Stimulated activated CD4-positive, alpha-beta T cell treated with anti-CD3 and anti-CD28 coated beads, Interleukin-15, amount 100 ng/mL, for 24 hours (primary cell): ENCODE measurements at regions not wholly inside any gene's neighbourhood (a gene's known extent, or its start where the extent isn't known, plus 50 kb on each side); places are given as distances from the start of the nearest gene placed in this dataset.
A peak's percentile ranks its signal among the peaks of the same experiment; 100 is the strongest.

Source experiments
- DNase-seq: peaks from one replicate; pipeline ENCODE4 v3.0.0-alpha.2; 2020

GRCh38 chr12:30874455-30875321 is 51.9 kb upstream of the TSPAN11 start:
- no peak for DNase-seq

- no peak for DNase-seq
These were observed 55.9 kb upstream of the TSPAN11 start for GRCh38 chr12:30870491-30871265.

DNA sequence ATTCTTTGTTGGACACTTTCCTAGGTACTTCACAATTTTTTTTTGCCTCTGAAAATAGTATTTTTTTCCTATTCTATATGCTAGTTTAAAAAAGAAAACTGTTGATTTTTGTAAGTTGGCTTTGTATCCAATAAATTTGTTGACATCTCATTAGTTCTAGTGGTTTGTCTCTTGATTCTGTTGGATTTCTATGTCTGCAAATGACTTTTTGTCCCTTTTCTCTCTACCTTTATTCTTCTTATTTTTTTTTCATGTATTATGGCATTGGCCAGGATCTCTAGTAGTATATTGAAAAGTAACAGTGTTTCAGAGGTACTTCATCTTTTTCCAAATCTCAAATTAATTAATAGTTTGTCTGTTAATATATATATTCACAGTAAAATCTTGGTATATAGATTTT is 59.1 kb upstream of the TSPAN11 start:
- no peak for DNase-seq

DNA sequence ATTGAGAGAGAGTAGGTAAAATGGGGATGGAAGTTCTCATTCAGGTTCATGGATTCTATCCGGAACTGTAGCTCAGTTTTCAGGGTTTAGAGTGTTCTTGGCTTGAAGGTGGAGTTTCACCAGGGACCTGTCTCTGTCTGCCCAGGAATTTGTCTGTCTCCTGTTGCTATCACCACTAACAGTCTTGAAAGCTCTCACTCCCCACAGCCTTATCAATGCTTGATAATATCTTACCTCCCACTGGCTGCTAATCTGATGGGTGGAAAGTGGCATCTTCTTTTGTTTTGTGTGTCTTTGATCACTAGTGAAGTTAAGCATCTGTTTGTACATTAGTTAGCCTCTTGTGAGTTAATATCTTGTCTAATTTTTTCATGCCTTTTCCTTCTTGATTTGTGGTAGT is 60.3 kb upstream of the TSPAN11 start:
- no peak for DNase-seq

- no peak for DNase-seq
These were observed 62.7 kb upstream of the TSPAN11 start for GRCh38 chr12:30863839-30864238.

DNA sequence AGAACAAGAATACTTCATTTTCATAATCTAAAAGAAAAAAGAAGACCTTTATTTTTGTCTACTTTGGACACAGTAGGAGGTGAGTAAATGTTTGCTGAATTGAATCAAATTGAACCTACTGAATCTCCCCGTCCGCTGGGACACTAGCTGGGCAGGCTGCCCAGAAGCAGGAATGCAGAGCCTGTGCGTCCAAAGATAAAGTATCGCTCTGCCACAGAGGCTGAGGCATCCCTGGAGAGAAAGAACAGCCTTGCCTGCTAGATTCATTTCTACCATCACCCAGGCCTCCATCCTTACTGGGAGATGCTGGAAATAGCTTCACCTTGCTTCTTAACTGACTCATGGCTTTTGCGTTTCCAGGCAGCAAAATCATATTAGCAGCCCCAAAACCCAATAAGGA is 64.1 kb upstream of the TSPAN11 start:
- DNase-seq, result no peak

- DNase-seq, result no peak
These were observed 67.3 kb upstream of the TSPAN11 start for GRCh38 chr12:30859226-30859625.

GRCh38 chr12:30858471-30858870 is 68.1 kb upstream of the TSPAN11 start:
- no peak for DNase-seq

DNA sequence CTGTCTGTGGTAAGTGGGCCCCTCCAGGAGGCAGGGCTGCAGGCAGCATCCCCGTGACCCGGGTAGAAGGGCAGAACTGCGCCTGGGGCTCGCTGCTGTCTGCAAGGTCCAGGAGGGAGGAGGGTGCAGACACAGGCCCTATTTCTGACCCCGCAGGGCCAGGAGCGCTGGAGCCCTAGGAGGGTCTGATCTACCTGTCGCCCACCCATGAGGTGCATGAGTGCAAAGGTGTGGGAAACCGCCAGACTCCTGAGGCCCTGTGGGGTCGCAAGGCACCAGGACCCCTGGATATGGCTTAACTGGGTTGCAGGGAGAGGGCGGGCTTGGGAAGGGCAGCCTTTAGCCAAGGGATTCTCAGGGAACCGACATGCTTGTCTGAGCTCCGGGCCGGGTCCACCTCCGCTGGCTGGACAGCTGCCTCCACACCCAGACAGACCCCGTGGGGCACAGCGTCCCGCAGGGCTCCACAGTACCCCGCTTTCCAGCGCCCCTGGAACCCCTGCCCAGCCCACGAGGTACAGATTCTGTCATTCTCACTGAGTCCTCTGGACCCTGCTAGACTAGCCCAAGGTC is 72.9 kb upstream of the TSPAN11 start:
- DNase-seq, result no peak

GRCh38 chr12:30850684-30851083 is 75.9 kb upstream of the TSPAN11 start:
- DNase-seq, result no peak

- DNase-seq, result peak; percentile 18
These were observed 79.3 kb upstream of the TSPAN11 start for GRCh38 chr12:30847259-30847658.

GRCh38 chr12:30846776-30847175 is 79.8 kb upstream of the TSPAN11 start:
- DNase-seq, result no peak

DNA sequence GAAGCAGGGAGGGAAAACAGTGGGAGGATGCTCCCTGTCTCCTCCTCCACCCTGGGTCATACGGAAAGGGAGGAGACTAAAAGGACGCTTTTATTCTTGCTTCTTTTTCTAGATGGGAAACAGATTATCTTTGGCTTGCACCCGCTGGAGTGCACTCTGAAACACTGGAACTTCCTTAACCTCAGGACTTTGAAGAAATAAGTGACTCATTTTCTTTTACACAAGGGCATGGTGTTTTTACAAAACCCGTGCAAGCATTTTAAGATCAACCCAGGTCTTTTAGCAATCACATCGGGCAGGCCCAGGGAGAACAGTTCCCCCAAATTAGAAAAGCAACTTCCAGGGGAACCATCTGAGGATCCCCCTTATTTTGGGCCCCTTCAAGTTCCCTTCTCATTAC is 80.9 kb upstream of the TSPAN11 start:
- no peak for DNase-seq

DNA sequence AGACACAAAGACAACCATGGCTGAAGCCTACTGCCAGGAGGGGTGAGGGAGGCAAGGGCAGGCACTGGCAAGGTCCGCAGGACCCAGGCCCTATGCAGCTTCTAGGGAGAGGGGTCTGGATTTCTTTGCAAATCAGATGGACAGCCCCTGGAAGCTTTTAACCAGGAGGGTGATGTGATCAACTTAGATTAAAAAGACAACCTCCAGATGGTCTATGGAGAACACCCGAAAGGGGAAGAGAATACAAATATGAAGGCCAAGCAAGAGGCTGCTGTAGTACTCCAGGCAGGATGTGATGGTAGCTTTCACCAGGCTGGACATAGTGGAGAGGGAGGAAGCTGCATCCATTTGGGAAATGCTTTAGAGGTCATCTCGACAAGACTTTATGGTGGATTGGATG is 83.3 kb upstream of the TSPAN11 start:
- DNase-seq, result no peak

- DNase-seq, result no peak
These were observed 85.8 kb upstream of the TSPAN11 start for GRCh38 chr12:30840715-30841114.

DNA sequence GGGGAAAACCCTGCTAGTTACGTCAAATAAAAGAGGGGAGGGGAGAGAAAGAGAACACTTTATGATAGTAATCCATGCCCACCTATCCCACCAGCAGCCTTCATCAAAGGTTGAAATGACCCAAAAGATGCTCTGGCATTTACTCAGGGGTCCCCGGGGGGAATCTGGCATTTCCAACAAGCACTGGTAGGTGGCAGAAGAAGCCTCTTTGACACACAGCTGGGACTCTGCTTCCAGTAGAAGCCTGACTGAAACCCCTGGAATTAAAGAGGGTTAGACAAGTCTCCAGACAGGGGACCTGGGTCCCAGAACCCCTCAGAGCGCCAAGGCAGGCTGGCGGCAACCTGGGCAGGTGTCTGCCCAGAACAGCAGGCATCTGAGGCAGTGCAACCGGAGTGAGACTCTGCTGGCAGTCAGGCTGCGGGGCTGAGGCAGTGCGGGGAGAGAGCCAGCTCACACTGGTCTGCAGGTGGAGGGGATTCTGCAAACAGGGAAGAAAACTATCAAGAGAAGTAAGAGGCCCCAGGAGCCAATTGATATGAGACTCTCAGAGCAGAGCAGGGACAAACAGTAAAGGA is 85.0 kb upstream of the CAPRIN2 start:
- no peak for DNase-seq

DNA sequence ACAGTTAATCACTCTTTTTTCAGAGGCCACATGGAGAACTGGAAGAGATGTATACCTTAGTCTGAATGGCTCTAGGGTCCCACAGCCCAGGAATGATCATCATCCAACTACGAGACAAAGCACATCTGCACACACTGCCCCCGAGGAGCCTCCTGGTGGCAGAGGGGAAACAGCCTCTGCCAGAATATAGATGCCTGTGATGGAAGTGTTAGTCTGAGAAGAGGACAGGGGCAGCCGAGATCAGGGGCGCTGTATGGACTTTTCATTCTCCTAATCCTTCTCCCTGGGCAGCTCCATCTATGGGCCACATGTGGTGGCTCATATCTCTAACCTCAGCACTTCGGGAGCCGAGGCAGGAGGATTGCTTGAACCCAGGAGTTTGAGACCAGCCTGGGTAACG is 82.8 kb upstream of the CAPRIN2 start:
- DNase-seq, result no peak

DNA sequence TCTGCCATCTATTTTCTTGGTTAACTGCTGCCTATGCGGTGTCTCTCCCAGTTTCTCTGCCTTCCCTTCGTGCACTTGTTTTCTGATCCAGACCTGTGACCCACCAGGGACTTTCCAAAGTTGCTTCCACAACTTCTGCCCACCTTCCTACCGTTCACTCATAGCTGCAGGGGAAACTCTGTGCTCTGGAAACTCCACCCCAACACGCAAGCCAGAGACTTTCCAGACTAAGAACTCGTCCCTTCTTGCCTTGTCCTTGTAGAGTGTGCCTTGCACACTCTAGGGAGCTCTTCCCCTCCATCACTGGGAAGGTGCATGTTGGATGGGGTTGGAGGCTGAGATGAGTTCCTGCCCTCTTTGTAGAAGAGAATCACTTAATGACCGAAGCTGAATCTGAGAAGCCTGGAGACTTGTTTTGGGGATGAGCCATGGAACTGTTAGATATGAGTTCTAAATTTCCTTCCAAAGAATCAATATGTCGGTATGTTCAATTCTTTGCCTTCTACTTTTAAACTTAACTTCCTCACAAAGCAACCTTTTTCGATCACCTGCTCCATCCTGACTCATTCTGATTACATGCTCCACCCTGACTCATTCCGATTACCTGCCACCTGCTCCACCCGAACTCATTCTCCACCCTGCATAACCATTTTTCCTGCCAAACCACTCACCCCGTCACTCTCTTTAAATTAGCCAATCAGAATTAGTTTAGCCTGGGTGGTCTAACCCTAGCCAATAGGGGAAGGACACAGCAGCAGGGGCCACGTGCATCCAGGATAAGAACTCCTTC is 82.1 kb upstream of the CAPRIN2 start:
- DNase-seq, result no peak

DNA sequence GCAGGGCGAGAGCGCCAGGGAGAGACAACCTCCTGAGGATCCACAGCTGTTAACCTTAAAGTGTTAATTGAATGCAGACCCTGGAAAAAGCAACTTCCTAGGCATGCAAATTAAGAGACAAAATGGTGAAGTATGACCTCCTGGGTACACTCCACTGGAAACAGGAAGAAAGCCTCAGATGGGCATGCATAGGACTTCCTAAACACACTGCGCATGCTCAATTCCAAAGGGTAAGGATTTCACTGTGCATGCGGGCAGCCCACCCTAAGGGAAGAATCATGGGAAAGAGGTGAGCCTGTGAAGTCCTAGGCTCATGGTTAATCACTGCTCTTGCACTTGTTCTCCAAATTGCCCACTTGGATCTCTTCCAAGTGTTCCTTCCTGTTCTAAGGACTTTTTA is 80.5 kb upstream of the CAPRIN2 start:
- no peak for DNase-seq

GRCh38 chr12:30830751-30831150 is 76.0 kb upstream of the CAPRIN2 start:
- no peak for DNase-seq

GRCh38 chr12:30829876-30830275 is 75.1 kb upstream of the CAPRIN2 start:
- no peak for DNase-seq

DNA sequence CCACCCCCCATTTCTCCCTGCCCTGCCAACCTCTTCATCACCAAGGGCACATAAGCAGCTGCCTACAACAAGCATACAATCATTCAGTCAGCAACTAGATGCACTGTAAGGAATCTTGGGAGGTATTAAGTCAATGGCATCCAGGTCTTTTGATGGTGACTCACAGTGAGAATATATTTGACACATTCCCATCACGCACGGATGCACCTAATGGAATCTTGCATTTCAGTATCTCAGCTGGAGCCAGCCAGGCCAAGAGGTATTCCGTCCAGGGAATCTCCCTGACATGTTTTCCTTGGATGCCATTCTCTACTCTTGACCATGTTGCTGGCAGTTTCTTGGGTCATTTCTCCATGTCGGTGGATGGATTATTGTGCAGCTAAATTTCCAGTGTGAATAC is 73.9 kb upstream of the CAPRIN2 start:
- DNase-seq, result no peak
